GM21515 (cell line): ENCODE measurements at regions not wholly inside any gene's neighbourhood (a gene's known extent, or its start where the extent isn't known, plus 50 kb on each side); places are given as distances from the start of the nearest gene placed in this dataset.

Experiments used
- ATAC-seq: cut with Tn5 transposase; IDR thresholded peaks from one replicate; pipeline ENCODE4 v1.9.1; 2021; ENCODE audit not compliant: unreplicated experiment

- no peak for ATAC-seq
Measured at GRCh38 chr3:34175636-34176176, 377.3 kb downstream of the PDCD6IP start.

- no peak for ATAC-seq
Measured at GRCh38 chr3:34176723-34177122, 378.3 kb downstream of the PDCD6IP start.

GRCh38 chr3:34178415-34178814, 380.0 kb downstream of the PDCD6IP start:
- no peak for ATAC-seq

GRCh38 chr3:34179716-34180115, 381.3 kb downstream of the PDCD6IP start:
- ATAC-seq: no peak

DNA sequence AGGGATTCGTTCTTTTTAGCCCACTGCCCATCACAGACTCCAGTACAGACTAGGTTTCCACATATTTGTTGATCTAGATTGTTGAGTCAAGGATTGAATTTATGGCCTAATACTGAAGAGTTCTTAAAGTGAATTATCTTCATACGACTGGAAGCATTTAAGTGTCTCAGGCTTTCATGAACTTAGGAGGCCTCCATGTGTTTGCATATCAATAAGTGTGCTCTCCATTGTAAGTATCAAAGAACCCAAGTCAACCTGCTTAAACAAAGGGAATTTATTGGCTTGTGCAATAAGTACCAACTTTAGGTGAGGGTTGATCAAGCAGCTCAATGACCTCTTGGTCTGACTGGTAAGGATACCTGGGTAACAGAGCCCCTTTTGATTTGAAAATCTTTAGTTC, 382.1 kb downstream of the PDCD6IP start:
- no peak for ATAC-seq

- no peak for ATAC-seq
Measured at GRCh38 chr3:34183114-34183513, 384.7 kb downstream of the PDCD6IP start.

- no peak for ATAC-seq
Measured at GRCh38 chr3:34183611-34184340, 385.3 kb downstream of the PDCD6IP start.

GRCh38 chr3:34185301-34185700, 386.9 kb downstream of the PDCD6IP start:
- ATAC-seq: no peak

DNA sequence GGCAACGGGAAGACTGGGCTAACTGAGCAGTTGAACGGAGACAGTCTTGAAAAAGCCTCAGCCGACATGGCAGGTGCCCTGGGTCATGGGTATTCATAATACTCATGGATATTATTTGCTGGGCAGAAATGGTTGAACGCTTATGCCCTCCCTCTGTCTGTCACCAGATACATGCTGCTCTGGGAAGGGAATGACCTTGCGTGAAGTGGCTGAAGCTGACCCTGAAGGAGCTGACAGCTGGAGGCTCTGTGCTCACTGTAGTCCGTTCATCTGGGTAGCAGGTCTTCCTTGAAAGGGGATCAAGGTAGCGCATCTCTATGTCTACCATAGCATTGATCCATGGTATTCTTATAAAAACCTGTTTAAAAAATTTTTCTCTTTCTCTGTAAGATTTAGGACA, 390.7 kb downstream of the PDCD6IP start:
- no peak for ATAC-seq

DNA sequence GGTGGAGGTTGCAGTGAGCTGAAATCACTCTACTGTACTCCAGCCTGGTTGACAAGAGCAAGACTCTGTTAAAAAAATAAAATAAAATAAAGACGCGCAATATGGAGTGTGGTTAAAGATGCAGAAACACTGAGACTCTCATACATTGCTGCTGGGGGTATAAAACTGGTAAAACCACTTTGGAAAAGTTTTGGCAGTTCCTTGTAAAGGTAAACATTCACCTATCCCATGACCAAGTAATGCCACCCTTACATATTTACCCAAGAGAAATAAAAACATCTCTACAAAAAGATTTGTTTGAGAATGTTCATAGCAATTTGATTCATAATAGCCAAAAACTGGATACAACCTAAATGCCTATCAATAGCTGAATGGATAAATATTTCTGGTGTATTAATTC, 398.5 kb downstream of the PDCD6IP start:
- no peak for ATAC-seq

DNA sequence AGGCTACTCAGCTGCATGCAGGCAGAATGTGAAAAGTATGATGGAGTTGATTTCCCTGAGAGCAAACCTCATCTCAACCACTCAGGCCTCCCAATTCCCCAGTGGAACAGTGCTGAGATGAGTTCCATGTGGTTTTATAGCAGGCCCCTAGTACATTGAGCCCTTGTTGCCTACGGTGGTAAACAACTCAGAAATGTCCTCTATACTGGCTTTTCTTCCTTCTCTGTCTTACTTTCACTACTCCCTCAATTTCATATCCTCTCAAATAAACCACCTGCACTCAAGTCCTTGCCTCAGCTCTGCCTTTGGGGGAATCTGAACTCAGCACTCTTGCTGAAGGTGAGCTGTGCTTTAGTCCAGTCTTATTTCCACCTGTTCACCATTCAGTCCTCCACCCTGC, 399.9 kb downstream of the PDCD6IP start:
- ATAC-seq: peak; percentile 53

DNA sequence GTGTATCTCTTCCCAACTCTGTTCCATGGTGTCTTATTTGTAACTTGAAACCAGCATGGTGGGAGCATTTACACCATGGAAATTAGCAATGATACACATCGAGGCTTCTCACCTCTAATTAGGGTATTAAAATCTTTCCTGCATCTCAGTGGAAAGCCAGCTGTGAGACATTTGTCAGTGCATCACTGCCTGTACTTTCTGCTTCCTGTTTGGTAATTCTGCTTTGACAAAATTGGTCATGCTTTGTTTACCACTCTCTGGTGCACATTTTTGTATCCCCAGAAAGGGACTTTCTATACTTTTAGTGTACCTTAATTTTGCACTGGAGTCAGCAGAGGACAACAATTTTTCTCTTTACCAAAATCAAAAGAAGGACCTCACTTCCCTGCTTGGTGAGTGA, 402.1 kb downstream of the PDCD6IP start:
- ATAC-seq: peak; percentile 87

DNA sequence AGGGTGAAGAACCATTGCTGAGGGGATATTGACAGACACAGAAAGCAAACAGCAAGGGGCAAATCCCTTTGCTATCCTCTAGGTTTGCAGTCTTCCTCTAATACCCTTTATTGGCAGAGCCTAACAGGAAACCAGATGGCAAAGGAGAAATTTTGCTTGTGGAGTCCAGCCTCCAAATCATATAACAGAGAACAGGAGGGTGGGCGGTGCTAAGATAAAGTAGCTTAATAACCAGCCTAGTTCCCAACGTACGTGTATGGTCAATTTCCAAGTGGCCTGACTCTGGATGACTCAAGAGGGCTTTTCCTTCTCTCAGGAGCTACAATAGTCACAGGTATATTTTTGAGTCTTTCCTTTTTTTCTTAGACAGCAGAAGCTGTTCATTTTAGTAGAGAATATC, 404.5 kb downstream of the PDCD6IP start:
- ATAC-seq: no peak

DNA sequence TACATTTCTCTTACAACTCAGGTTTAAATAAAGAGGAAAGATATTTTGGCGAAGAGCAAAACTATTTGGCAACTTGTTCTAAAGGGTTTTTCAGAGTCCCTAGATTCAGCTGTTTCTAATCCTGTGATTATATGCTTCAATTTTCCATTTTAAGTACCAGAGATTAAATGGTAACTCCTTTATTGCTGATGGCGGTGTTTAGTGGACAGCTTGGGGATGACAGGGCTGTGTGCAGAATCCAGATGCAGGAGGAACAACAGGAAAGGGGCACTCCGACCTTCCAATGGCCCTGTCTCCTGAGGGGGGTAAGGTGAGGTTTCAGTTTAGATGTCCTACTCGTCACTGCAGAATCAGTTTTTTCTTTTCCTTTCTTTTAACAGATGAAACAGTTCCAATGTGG, 405.0 kb downstream of the PDCD6IP start:
- ATAC-seq: no peak

- no peak for ATAC-seq
Measured at GRCh38 chr3:34207002-34207401, 408.6 kb downstream of the PDCD6IP start.

DNA sequence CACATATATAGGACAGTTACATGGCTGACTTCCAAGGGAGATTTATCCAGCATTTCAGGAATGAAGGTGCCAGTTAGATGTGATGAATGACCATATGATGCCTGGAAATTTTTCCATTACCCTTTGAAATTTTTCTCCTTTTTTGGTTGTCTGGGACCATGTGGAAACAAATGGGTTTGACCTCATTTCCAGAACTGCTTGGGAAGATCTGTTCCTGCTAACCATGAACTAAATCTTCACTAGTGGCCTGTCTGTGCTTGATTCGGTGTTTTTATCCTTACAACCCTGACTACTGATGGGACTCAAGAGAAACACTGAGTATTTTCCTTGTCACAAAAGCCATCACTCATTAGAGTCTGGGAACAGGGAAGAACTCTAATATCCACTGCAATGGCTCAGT, 409.4 kb downstream of the PDCD6IP start:
- no peak for ATAC-seq

GRCh38 chr3:34212175-34212574, 413.7 kb downstream of the PDCD6IP start:
- no peak for ATAC-seq

GRCh38 chr3:34212656-34213055, 414.2 kb downstream of the PDCD6IP start:
- ATAC-seq: no peak

- no peak for ATAC-seq
Measured at GRCh38 chr3:34213478-34213877, 415.0 kb downstream of the PDCD6IP start.

DNA sequence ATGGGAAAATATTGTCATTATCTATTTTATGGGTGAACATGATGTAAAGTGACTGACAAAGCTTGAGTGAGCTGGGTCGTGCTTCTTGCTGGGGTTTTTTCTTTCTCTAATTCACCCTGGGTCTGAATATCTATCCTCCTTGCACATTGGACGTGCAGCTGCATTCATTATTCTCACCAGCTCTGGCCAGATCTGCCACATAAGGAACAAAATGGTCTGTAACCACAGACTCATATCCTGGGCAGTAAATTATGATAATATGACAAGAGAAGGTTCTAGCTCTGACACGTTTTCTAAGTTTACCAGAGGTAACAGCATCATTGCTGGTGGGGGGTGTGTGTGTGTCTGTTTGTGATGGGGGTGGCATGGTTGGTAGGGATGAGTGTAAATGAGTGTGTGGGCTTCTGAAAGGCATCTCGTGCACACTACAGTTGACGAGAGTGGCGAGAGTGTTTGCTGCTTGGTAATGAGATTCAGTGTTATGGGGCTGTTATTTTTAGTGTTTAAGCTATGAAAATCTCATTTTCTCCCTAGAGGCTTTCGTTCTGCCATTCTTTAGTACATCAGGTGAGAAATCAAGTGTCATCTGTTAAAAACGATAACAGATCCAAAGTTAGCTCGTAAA, 418.4 kb downstream of the PDCD6IP start:
- ATAC-seq: no peak

GRCh38 chr3:34218706-34219385, 420.4 kb downstream of the PDCD6IP start:
- no peak for ATAC-seq

DNA sequence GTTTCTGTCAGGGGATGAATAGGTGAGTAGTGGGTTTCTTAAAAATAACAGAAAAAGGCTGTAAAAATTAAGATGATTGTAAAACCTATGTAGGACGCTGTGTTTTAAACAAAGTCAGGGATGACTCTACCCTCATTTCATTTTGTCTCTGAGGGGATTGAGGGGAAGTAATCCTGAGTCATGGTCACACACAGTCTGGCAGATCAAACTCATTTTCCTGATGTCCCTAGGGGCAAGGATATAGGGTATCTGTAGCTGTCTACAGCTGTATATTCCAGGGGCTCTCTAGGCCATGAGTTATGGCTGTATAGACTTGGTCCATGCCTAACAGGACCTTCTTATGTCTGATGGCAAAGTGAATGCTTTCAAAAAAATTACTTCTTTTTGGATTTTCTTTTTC, 421.1 kb downstream of the PDCD6IP start:
- ATAC-seq: no peak
